Lung (tissue), 11 donors: ENCODE measurements at regions not wholly inside any gene's neighbourhood (a gene's known extent, or its start where the extent isn't known, plus 50 kb on each side); places are given as distances from the start of the nearest gene placed in this dataset.

ENCODE experiments used
- ATAC-seq: fragments of 200-7000 bp; cut with Tn5 transposase; one replicate; pipeline ENCODE4 v1.9.1; 2020; ENCODE audit warnings: moderate number of reproducible peaks; ENCODE audit not compliant: insufficient read depth, low FRiP score
- DNase-seq, 3 donors: peaks; one replicate each; pipeline ENCODE4 v3.0.0-alpha.2; 2013 to 2017
- H3K27ac ChIP-seq, 2 donors: one replicate each; pipeline ENCODE4 v1.5.1; 2013; ENCODE audit warnings: mild to moderate bottlenecking in 2 of 2, moderate library complexity in 2 of 2, control low read depth in 1 of 2, inconsistent platforms in 1 of 2, low read depth in 1 of 2, low read length in 1 of 2
- H3K27me3 ChIP-seq, 3 donors: one replicate each; pipeline ENCODE4 v1.5.1; 2013; ENCODE audit warnings: low read length in 2 of 3; ENCODE audit not compliant: control insufficient read depth in 3 of 3, insufficient read depth in 3 of 3
- H3K36me3 ChIP-seq, 4 donors: one replicate each; pipeline ENCODE4 v1.5.1; 2013; ENCODE audit warnings: low read length in 4 of 4, mild to moderate bottlenecking in 1 of 4, moderate library complexity in 1 of 4; ENCODE audit not compliant: control insufficient read depth in 4 of 4, insufficient read depth in 4 of 4
- H3K4me1 ChIP-seq, 5 donors: one replicate each; pipeline ENCODE4 v1.5.1; 2013; ENCODE audit warnings: low read length in 5 of 5, mild to moderate bottlenecking in 2 of 5, moderate library complexity in 1 of 5; ENCODE audit not compliant: control insufficient read depth in 5 of 5, insufficient read depth in 5 of 5
- H3K4me3 ChIP-seq: one replicate; pipeline ENCODE4 v1.5.1; 2013; ENCODE audit warnings: mild to moderate bottlenecking, control low read depth, moderate library complexity
- H3K9ac ChIP-seq, 2 donors: one replicate each; pipeline ENCODE4 v1.5.1; 2013; ENCODE audit warnings: low read length in 2 of 2, control low read depth in 1 of 2; ENCODE audit not compliant: insufficient read depth in 1 of 2
- H3K9me3 ChIP-seq, 4 donors: one replicate each; pipeline ENCODE4 v1.5.1; 2013; ENCODE audit warnings: low read length in 3 of 4, mild to moderate bottlenecking in 1 of 4, moderate library complexity in 1 of 4; ENCODE audit not compliant: control insufficient read depth in 4 of 4, insufficient read depth in 3 of 4
- WGBS, 2 donors: extraction: QIAGEN DNeasy Blood & Tissue Kit; methylation state at CpG; one replicate each; pipeline ENCODE4 v1.1.7; 2013; 5-methylcytosine and 5-hydroxymethylcytosine counted together
- TF ChIP-seq, protein P1 (sequence below): IDR thresholded peaks from 2 replicates; pipeline ENCODE4 v1.5.1; 2012; ENCODE audit warnings: mild to moderate bottlenecking; ENCODE audit errors: control extremely low read depth, extremely low read depth
- donor health status: control.
- donor health status: control.
- donor health status: Bipolar disorder and iron deficiency.
- donor health status: healthy.
- donor health status: DM: yes; HTN: yes; CAD: no.

DNA sequence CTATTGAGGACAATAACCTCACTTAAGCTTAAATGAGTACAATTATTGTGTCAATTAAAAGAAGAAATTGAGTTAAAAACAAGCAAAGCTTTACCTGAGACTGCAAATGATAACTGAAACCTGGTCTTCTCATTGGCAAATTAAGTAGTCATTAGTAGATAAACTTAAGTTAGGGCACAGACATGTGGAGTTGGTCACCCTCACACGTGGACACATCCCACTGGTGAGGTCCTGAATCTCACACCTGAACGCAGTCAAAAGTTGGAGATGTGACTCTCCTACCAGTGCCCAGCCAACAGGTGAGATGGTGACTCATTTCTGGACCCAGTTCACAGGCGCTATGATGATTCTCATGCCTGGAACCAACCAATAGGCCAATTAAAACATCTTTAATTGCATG, 311.6 kb downstream of the FOXL1 start:
- Histone ChIP-seq H3K9ac (no peak overlapping the region), H3K4me1 (peaks cover 0 to 6% (median 0%) of the 10 kb centered on the region in 5 donors), H3K4me3 (no peak overlapping the region), H3K27ac (no peak overlapping the region), H3K9me3 (no peaks in the 10 kb centered on the region), H3K27me3 (peaks cover 0 to 8% (median 2%) of the 10 kb centered on the region in 3 donors), H3K36me3 (no peaks in the 10 kb centered on the region)
- TF ChIP-seq, protein P1, sequence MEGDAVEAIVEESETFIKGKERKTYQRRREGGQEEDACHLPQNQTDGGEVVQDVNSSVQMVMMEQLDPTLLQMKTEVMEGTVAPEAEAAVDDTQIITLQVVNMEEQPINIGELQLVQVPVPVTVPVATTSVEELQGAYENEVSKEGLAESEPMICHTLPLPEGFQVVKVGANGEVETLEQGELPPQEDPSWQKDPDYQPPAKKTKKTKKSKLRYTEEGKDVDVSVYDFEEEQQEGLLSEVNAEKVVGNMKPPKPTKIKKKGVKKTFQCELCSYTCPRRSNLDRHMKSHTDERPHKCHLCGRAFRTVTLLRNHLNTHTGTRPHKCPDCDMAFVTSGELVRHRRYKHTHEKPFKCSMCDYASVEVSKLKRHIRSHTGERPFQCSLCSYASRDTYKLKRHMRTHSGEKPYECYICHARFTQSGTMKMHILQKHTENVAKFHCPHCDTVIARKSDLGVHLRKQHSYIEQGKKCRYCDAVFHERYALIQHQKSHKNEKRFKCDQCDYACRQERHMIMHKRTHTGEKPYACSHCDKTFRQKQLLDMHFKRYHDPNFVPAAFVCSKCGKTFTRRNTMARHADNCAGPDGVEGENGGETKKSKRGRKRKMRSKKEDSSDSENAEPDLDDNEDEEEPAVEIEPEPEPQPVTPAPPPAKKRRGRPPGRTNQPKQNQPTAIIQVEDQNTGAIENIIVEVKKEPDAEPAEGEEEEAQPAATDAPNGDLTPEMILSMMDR, result no peak
- no peak for DNase-seq
- 91 to 93% methylated on average over 3 of the region's 3 CpGs for WGBS, 2 donors
- ATAC-seq, result no peak

DNA sequence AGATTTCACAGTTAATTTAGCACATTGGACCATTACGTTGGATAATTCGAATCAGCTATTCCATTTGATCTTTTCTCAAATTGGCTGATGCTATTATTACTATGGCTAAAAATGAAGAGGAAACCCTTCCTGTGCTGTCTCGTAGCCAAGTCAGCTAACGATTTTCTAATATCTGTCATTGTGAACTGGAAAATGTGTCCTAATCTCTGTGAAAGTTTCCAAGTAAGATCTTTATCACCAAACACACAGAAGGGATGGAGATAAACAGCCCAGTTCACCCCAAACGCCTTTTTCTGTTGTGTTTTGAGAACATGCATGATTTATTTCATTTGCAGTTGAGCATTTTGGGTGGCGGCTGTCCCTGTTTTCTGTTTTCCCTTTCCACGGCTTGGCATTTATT, 312.8 kb downstream of the FOXL1 start:
- DNase-seq (no peak), ATAC-seq (no peak)
- no peak overlapping the region for H3K9ac ChIP-seq
- TF ChIP-seq, protein P1, result no peak
- no peaks in the 10 kb centered on the region for H3K9me3 ChIP-seq
- peaks cover 0 to 8% (median 2%) of the 10 kb centered on the region in 3 donors for H3K27me3 ChIP-seq
- no peak overlapping the region for H3K27ac ChIP-seq
- H3K4me1 ChIP-seq, result peaks cover 0 to 6% (median 0%) of the 10 kb centered on the region in 5 donors
- H3K4me3 ChIP-seq, result no peak overlapping the region
- 54 to 61% methylated on average over 7 of the region's 7 CpGs for WGBS, 2 donors
- no peaks in the 10 kb centered on the region for H3K36me3 ChIP-seq

DNA sequence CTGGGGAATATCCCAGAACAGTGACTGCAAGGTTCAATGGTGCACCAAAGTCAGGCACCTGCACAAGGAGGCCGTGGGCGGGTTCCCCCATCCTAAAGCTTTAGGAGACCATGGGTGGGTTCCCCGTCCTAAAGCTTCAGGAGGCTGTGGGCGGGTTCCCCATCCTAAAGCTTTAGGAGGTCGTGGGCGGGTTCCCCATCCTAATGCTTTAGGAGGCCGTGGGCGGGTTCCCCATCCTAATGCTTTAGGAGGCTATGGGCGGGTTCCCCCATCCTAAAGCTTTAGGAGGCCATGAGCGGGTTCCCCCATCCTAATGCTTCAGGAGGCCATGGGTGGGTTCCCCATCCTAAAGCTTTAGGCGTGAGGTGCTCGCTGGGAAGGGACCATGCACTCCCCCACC, 313.3 kb downstream of the FOXL1 start:
- Histone ChIP-seq H3K9me3 (no peaks in the 10 kb centered on the region), H3K9ac (no peak overlapping the region), H3K36me3 (no peaks in the 10 kb centered on the region), H3K4me1 (peaks cover 0 to 6% (median 0%) of the 10 kb centered on the region in 5 donors), H3K27me3 (peaks cover 0 to 13% (median 2%) of the 10 kb centered on the region in 3 donors), H3K27ac (no peak overlapping the region), H3K4me3 (no peak overlapping the region)
- TF ChIP-seq, protein P1, result no peak
- DNase-seq (no peak), ATAC-seq (no peak)
- WGBS, 2 donors, result 94% methylated on average over 12 of the region's 12 CpGs

DNA sequence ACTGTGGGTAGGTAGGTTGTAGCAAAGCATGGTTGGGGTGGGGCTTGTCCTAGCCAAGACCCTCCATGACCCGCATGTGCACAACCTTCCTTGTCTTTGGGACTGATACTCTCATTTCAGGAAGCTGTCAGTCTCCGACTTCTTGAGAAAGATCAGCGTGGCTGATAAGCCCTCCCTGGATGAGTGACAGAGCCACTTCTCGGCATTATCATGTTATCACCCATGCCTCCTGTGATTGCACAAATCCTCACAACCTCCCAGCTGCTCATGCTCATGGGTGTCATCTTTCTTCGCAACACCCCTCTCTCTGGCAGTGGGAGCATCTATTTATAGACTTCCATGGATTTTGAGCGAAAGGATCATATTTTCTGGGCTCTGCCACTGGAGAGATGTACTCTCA, 314.2 kb downstream of the FOXL1 start:
- ATAC-seq, result no peak
- Histone ChIP-seq H3K9ac (no peak overlapping the region), H3K27me3 (peaks cover 0 to 13% (median 2%) of the 10 kb centered on the region in 3 donors), H3K9me3 (no peaks in the 10 kb centered on the region), H3K4me1 (peaks cover 0 to 6% (median 0%) of the 10 kb centered on the region in 5 donors), H3K4me3 (no peak overlapping the region), H3K36me3 (no peaks in the 10 kb centered on the region), H3K27ac (no peak overlapping the region)
- TF ChIP-seq, protein P1, result no peak
- peak in 1 of 3 donors; percentile 50 for DNase-seq
- WGBS, 2 donors, result 45 to 57% methylated on average over 6 of the region's 6 CpGs
